ENCODE measurements at regions not wholly inside any gene's neighbourhood (a gene's known extent, or its start where the extent isn't known, plus 50 kb on each side); places are given as distances from the start of the nearest gene placed in this dataset.

- Histone ChIP-seq H3K9me3 (no peaks in the 10 kb centered on the region), H3K4me3 (no peak overlapping the region), H3K36me3 (no peaks in the 10 kb centered on the region), H3K4me1 (peaks cover 7 to 36% of the 10 kb centered on the region in 2 donors), H3K27me3 (no peaks in the 10 kb centered on the region), H3K27ac (peak overlapping the region; percentile 43 to 70)
- no peak for TF ChIP-seq CTCF (IDR thresholded peaks at IDR 0.05)
- DNase-seq (ENCODE audit: low spot score in 2 of 2): no peak
- intact Hi-C loops (cut with DNase I): loop anchor here (5.0 kb wide), 1 partner anchor 43 kb away; no protein-coding TSS in a partner anchor
Observed at GRCh38 chr6:133764754-133765208, 124.1 kb upstream of the TCF21 start.

GRCh38 chr6:133767357-133767970 lies 121.4 kb upstream of the TCF21 start:
- intact Hi-C loops (cut with DNase I): no loop called here
- no peak for TF ChIP-seq CTCF (IDR thresholded peaks at IDR 0.05)
- no peaks in the 10 kb centered on the region for H3K27me3 ChIP-seq
- peaks cover 0 to 25% of the 10 kb centered on the region in 2 donors for H3K4me1 ChIP-seq
- no peak overlapping the region for H3K27ac ChIP-seq
- no peak for DNase-seq (ENCODE audit: low spot score in 2 of 2)
- no peak overlapping the region for H3K4me3 ChIP-seq
- H3K9me3 ChIP-seq: no peaks in the 10 kb centered on the region
- H3K36me3 ChIP-seq: no peaks in the 10 kb centered on the region

GRCh38 chr6:133768656-133769295 lies 120.1 kb upstream of the TCF21 start:
- H3K9me3 ChIP-seq: no peaks in the 10 kb centered on the region
- H3K36me3 ChIP-seq: no peaks in the 10 kb centered on the region
- intact Hi-C loops (cut with DNase I): no loop called here
- no peak overlapping the region for H3K4me3 ChIP-seq
- H3K27ac ChIP-seq: no peak overlapping the region
- DNase-seq (ENCODE audit: low spot score in 2 of 2): peak in 1 of 2 donors; percentile 65
- peaks cover 0 to 14% of the 10 kb centered on the region in 2 donors for H3K4me1 ChIP-seq
- H3K27me3 ChIP-seq: no peaks in the 10 kb centered on the region
- TF ChIP-seq CTCF (IDR thresholded peaks at IDR 0.05): no peak

- no peak for DNase-seq (ENCODE audit: low spot score in 2 of 2)
- H3K4me1 ChIP-seq: peaks cover 0 to 8% of the 10 kb centered on the region in 2 donors
- TF ChIP-seq CTCF (IDR thresholded peaks at IDR 0.05): no peak
- no peaks in the 10 kb centered on the region for H3K9me3 ChIP-seq
- no peak overlapping the region for H3K27ac ChIP-seq
- intact Hi-C loops (cut with DNase I): no loop called here
- no peaks in the 10 kb centered on the region for H3K27me3 ChIP-seq
- H3K4me3 ChIP-seq: no peak overlapping the region
- H3K36me3 ChIP-seq: no peaks in the 10 kb centered on the region
Observed at GRCh38 chr6:133769463-133769862, 119.5 kb upstream of the TCF21 start.

GRCh38 chr6:133772567-133772966 lies 116.3 kb upstream of the TCF21 start:
- Histone ChIP-seq H3K9me3 (no peaks in the 10 kb centered on the region), H3K4me1 (peaks cover 0 to 6% of the 10 kb centered on the region in 2 donors), H3K27me3 (no peaks in the 10 kb centered on the region), H3K27ac (no peak overlapping the region), H3K4me3 (no peak overlapping the region), H3K36me3 (no peaks in the 10 kb centered on the region)
- no peak for TF ChIP-seq CTCF (IDR thresholded peaks at IDR 0.05)
- intact Hi-C loops (cut with DNase I): loop anchor here (10.0 kb wide), 1 partner anchor 282 kb away; the partner anchor contains the start of gene SLC2A12
- no peak for DNase-seq (ENCODE audit: low spot score in 2 of 2)

Data from ascending aorta (tissue), 2 donors.